ENCODE measurements at regions not wholly inside any gene's neighbourhood (a gene's known extent, or its start where the extent isn't known, plus 50 kb on each side); places are given as distances from the start of the nearest gene placed in this dataset.

- TF ChIP-seq CTCF (IDR thresholded peaks at IDR 0.05) (no peak), POLR2AphosphoS5 (IDR thresholded peaks at IDR 0.05) (no peak), EP300 (IDR thresholded peaks at IDR 0.05) (no peak)
Measured at GRCh38 chr4:177185579-177185978, 124.1 kb upstream of the NEIL3 start.

Data from suprapubic skin (tissue), 4 donors.